Pancreas (tissue), 10 donors: ENCODE measurements at regions not wholly inside any gene's neighbourhood (a gene's known extent, or its start where the extent isn't known, plus 50 kb on each side); places are given as distances from the start of the nearest gene placed in this dataset.
A peak's percentile ranks its signal among the peaks of the same experiment; 100 is the strongest.
"Not testable (repeated sequence)": the region's sequence is repeated elsewhere in the genome, so short reads cannot be mapped to it uniquely, and the experiment has no call there.

Source experiments
- ATAC-seq, 4 donors: fragments of 200-7000 bp; cut with Tn5 transposase; one replicate each; pipeline versions ENCODE4 v1.8.0 to v1.9.1; 2020; ENCODE audit warnings: mild to moderate bottlenecking in 4 of 4, moderate library complexity in 4 of 4
- DNase-seq, 6 donors: peaks; one replicate each; pipeline ENCODE4 v3.0.0-alpha.2; 2020
- FAIRE-seq: peaks from 2 replicates; lab custom pipeline; 2012; peaks lifted over from hg19 to GRCh38; lab: Jason Lieb, UNC
- H3K27ac ChIP-seq, 4 donors: fragments of 200-600 bp; sonication (generic); 1 replicate in 3 of 4; 2 replicates in 1 of 4; pipeline versions ENCODE4 v1.5.0 to v1.8.0; 2020
- H3K27me3 ChIP-seq, 4 donors: fragments of 200-600 bp; one replicate each; pipeline ENCODE4 v1.8.0; 2021
- H3K36me3 ChIP-seq, 3 donors: fragments of 200-600 bp; sonication (generic) in 1 of 3; one replicate each; pipeline versions ENCODE4 v1.5.0 to v1.8.0; 2020 to 2021
- H3K4me1 ChIP-seq, 3 donors: fragments of 200-600 bp; one replicate each; pipeline ENCODE4 v1.8.0; 2021
- H3K4me3 ChIP-seq, 4 donors: fragments of 200-600 bp; sonication (generic) in 2 of 4; one replicate each; pipeline versions ENCODE4 v1.5.0 to v1.8.0; 2020 to 2021
- H3K9me3 ChIP-seq, 4 donors: fragments of 200-600 bp; one replicate each; pipeline ENCODE4 v1.8.0; 2021
- CTCF ChIP-seq, 4 donors: fragments of 200-600 bp; sonication (generic) in 3 of 4; IDR thresholded peaks; one replicate each; pipeline versions ENCODE4 v1.5.0 to v1.8.0; 2021; ENCODE audit warnings: antibody characterized with exemption in 4 of 4
- WGBS, 2 donors: extraction: QIAGEN DNeasy Blood & Tissue Kit; methylation state at CpG; one replicate each; pipeline ENCODE4 v1.1.7; 2013; 5-methylcytosine and 5-hydroxymethylcytosine counted together
- intact Hi-C, 3 donors: fragments of 100-400 bp; cut with DNase I; formaldehyde crosslinking; loops; one replicate each; pipeline versions ENCODE4 v1.11.1 to v1.14.2; 2022
- donor health status: healthy with polysubstance abuse.
- donor health status: DM: no; HTN: no; CAD: no; lungs with moderate emphysema.
- donor health status: DM: no; HTN: no; CAD: no.
- donor health status: control.
- donor health status: control.
- donor health status: Bipolar disorder and iron deficiency.
- donor health status: DM: yes; HTN: yes; CAD: no.
- donor health status: DM: no; HTN: no; CAD: no.
- donor health status: DM: no; HTN: no; CAD: no.
- donor health status: DM: yes; HTN: yes; CAD: no.

GRCh38 chr10:108608860-108609259, 1314.5 kb downstream of the XPNPEP1 start:
- Histone ChIP-seq H3K27ac (no peak overlapping the region), H3K4me3 (no peak overlapping the region), H3K4me1 (no peaks in the 10 kb centered on the region), H3K36me3 (no peaks in the 10 kb centered on the region), H3K27me3 (no peaks in the 10 kb centered on the region), H3K9me3 (no peaks in the 10 kb centered on the region)
- intact Hi-C loops = no loop called here
- WGBS, 2 donors = 44 to 47% methylated on average over 1 of the region's 1 CpG
- TF ChIP-seq CTCF (IDR thresholded peaks at IDR 0.05) = no peak
- DNase-seq (no peak), ATAC-seq (no peak), FAIRE-seq (no peak)

GRCh38 chr10:108601851-108602250, 1321.5 kb downstream of the XPNPEP1 start:
- Histone ChIP-seq H3K9me3 (no peaks in the 10 kb centered on the region), H3K27me3 (no peaks in the 10 kb centered on the region), H3K4me3 (no peak overlapping the region), H3K36me3 (no peaks in the 10 kb centered on the region), H3K4me1 (no peaks in the 10 kb centered on the region), H3K27ac (no peak overlapping the region)
- 80 to 88% methylated on average over 2 of the region's 2 CpGs for WGBS, 2 donors
- intact Hi-C loops = no loop called here
- ATAC-seq (no peak), FAIRE-seq (no peak), DNase-seq (no peak)
- no peak for TF ChIP-seq CTCF (IDR thresholded peaks at IDR 0.05)

- H3K36me3 ChIP-seq, ATAC-seq, H3K4me3 ChIP-seq, H3K27me3 ChIP-seq, FAIRE-seq, H3K27ac ChIP-seq, DNase-seq, H3K4me1 ChIP-seq, intact Hi-C loops, H3K9me3 ChIP-seq: not testable (repeated sequence)
- WGBS, 2 donors = 48 to 65% methylated on average over 4 of the region's 4 CpGs
Observed at GRCh38 chr10:108600511-108600910, 1322.8 kb downstream of the XPNPEP1 start.

- H3K4me1 ChIP-seq, H3K36me3 ChIP-seq, intact Hi-C loops, DNase-seq, H3K27me3 ChIP-seq, H3K4me3 ChIP-seq, ATAC-seq, H3K27ac ChIP-seq, FAIRE-seq, H3K9me3 ChIP-seq: not testable (repeated sequence)
- WGBS, 2 donors = 41 to 43% methylated on average over 11 of the region's 11 CpGs
Observed at GRCh38 chr10:108599317-108599716, 1324.0 kb downstream of the XPNPEP1 start.

GRCh38 chr10:108598831-108599230, 1324.5 kb downstream of the XPNPEP1 start:
- H3K9me3 ChIP-seq = no peaks in the 10 kb centered on the region
- FAIRE-seq = no peak
- no peak for DNase-seq
- H3K4me3 ChIP-seq = no peak overlapping the region
- no peak overlapping the region for H3K27ac ChIP-seq
- TF ChIP-seq CTCF (IDR thresholded peaks at IDR 0.05) = no peak
- intact Hi-C loops = no loop called here
- no peaks in the 10 kb centered on the region for H3K27me3 ChIP-seq
- H3K36me3 ChIP-seq = no peaks in the 10 kb centered on the region
- no peaks in the 10 kb centered on the region for H3K4me1 ChIP-seq
- peak in 2 of 4 donors; percentile 51 to 55 for ATAC-seq

GRCh38 chr10:108598320-108598695, 1325.0 kb downstream of the XPNPEP1 start:
- Histone ChIP-seq H3K9me3 (no peaks in the 10 kb centered on the region), H3K4me1 (no peaks in the 10 kb centered on the region), H3K27me3 (no peaks in the 10 kb centered on the region), H3K4me3 (no peak overlapping the region), H3K36me3 (no peaks in the 10 kb centered on the region), H3K27ac (no peak overlapping the region)
- no peak for DNase-seq
- no peak for ATAC-seq
- TF ChIP-seq CTCF (IDR thresholded peaks at IDR 0.05) = no peak
- no peak for FAIRE-seq
- 11 to 23% methylated on average over 1 of the region's 1 CpG for WGBS, 2 donors
- intact Hi-C loops = no loop called here
